Activated CD4-positive, alpha-beta T cell treated with anti-CD3 and anti-CD28 coated beads, Interleukin-2, amount 50 U/mL, for 24 hours (primary cell): ENCODE measurements at regions not wholly inside any gene's neighbourhood (a gene's known extent, or its start where the extent isn't known, plus 50 kb on each side); places are given as distances from the start of the nearest gene placed in this dataset.

Experiments used
- DNase-seq, 2 donors: peaks; one replicate each; pipeline ENCODE4 v3.0.0-alpha.2; 2020; ENCODE audit warnings: low read depth in 1 of 2, low spot score in 1 of 2

GRCh38 chr3:87045473-87045872 is 54.5 kb upstream of the VGLL3 start:
- DNase-seq, result no peak

- no peak for DNase-seq
These were observed 53.9 kb upstream of the VGLL3 start for GRCh38 chr3:87044846-87045245.

- DNase-seq, result no peak
These were observed 53.5 kb upstream of the VGLL3 start for GRCh38 chr3:87044409-87044808.

GRCh38 chr3:87041191-87041590 is 50.2 kb upstream of the VGLL3 start:
- DNase-seq, result no peak
